ENCODE measurements at regions not wholly inside any gene's neighbourhood (a gene's known extent, or its start where the extent isn't known, plus 50 kb on each side); places are given as distances from the start of the nearest gene placed in this dataset.

GRCh38 chr9:30476826-30477225, 1907.6 kb upstream of the ACO1 start:
- no peak overlapping the region for H3K9ac ChIP-seq (ENCODE audit: low read length)
- H3K36me3 ChIP-seq (ENCODE audit: control insufficient read depth in 1 of 2, insufficient read depth in 2 of 2, low read length in 2 of 2): no peaks in the 10 kb centered on the region
- TF ChIP-seq, protein P1, sequence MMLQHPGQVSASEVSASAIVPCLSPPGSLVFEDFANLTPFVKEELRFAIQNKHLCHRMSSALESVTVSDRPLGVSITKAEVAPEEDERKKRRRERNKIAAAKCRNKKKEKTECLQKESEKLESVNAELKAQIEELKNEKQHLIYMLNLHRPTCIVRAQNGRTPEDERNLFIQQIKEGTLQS (IDR thresholded peaks at IDR 0.05): no peak
- TF ChIP-seq, protein P2, sequence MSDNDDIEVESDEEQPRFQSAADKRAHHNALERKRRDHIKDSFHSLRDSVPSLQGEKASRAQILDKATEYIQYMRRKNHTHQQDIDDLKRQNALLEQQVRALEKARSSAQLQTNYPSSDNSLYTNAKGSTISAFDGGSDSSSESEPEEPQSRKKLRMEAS (IDR thresholded peaks at IDR 0.05): no peak
- TF ChIP-seq, protein P3, sequence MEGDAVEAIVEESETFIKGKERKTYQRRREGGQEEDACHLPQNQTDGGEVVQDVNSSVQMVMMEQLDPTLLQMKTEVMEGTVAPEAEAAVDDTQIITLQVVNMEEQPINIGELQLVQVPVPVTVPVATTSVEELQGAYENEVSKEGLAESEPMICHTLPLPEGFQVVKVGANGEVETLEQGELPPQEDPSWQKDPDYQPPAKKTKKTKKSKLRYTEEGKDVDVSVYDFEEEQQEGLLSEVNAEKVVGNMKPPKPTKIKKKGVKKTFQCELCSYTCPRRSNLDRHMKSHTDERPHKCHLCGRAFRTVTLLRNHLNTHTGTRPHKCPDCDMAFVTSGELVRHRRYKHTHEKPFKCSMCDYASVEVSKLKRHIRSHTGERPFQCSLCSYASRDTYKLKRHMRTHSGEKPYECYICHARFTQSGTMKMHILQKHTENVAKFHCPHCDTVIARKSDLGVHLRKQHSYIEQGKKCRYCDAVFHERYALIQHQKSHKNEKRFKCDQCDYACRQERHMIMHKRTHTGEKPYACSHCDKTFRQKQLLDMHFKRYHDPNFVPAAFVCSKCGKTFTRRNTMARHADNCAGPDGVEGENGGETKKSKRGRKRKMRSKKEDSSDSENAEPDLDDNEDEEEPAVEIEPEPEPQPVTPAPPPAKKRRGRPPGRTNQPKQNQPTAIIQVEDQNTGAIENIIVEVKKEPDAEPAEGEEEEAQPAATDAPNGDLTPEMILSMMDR (IDR thresholded peaks at IDR 0.05 in 2 of 3, conservative IDR thresholded peaks at IDR 0.05 in 1 of 3; ENCODE audit: borderline replicate concordance in 1 of 3, insufficient read depth in 1 of 3, low read depth in 2 of 3, low read length in 2 of 3): no peak
- TF ChIP-seq EGR1 (IDR thresholded peaks at IDR 0.05; ENCODE audit: low read depth): no peak
- TF ChIP-seq EZH2phosphoT487 (IDR thresholded peaks at IDR 0.05; ENCODE audit: borderline replicate concordance): no peak
- TF ChIP-seq YY1 (IDR thresholded peaks at IDR 0.05; ENCODE audit: extremely low read depth, insufficient replicate concordance, low read depth, low read length): no peak
- TF ChIP-seq SRF (IDR thresholded peaks at IDR 0.05; ENCODE audit: low read depth): no peak
- no peak for TF ChIP-seq POLR2A (IDR thresholded peaks at IDR 0.05; ENCODE audit: borderline replicate concordance, extremely low read depth, insufficient read depth, insufficient read length)
- TF ChIP-seq CEBPB (IDR thresholded peaks at IDR 0.05; ENCODE audit: low read depth): no peak
- H3K27me3 ChIP-seq (ENCODE audit: insufficient read depth, low read length): no peaks in the 10 kb centered on the region
- no peaks in the 10 kb centered on the region for H3K79me2 ChIP-seq (ENCODE audit: insufficient read depth, low read length)
- intact Hi-C loops (cut with micrococcal nuclease): loop anchor here (2.0 kb wide), 1 partner anchor 62 kb away; no protein-coding TSS in a partner anchor
- H3K27ac ChIP-seq (ENCODE audit: low read depth, low read length): no peak overlapping the region
- no peak overlapping the region for H3K4me3 ChIP-seq (replicated peaks in 1 of 2; ENCODE audit: low read depth in 1 of 2, low read length in 2 of 2)
- H4K20me1 ChIP-seq (ENCODE audit: insufficient read depth): no peaks in the 10 kb centered on the region
- BruUV-seq (replicated peaks): no TSS peak
- ATAC-seq (no peak), DNase-seq (ENCODE audit: low read depth, low spot score) (no peak)
- ChIA-PET RAD21 (ENCODE audit: low non-redundant PET in 1 of 2, low total read pairs in 2 of 2, uncharacterized antibody in 2 of 2, unreplicated experiment in 2 of 2) (no interaction called here), POLR2A (no interaction called here), CTCF (no interaction called here)
- no peaks in the 10 kb centered on the region for H3K9me3 ChIP-seq (ENCODE audit: control insufficient read depth in 1 of 2, insufficient read depth in 1 of 2, low read depth in 1 of 2, low read length in 2 of 2)
- H3K4me2 ChIP-seq (ENCODE audit: low read length): no peak overlapping the region
- H3K4me1 ChIP-seq (ENCODE audit: control insufficient read depth in 1 of 2, insufficient read depth in 2 of 2, low read length in 2 of 2): no peaks in the 10 kb centered on the region
- H2AFZ ChIP-seq (ENCODE audit: low read depth, low read length, poor library complexity, severe bottlenecking): no peak overlapping the region
- H3K9me2 ChIP-seq (ENCODE audit: insufficient read depth): no peaks in the 10 kb centered on the region
